Esophagus squamous epithelium (tissue), 4 donors: ENCODE measurements at regions not wholly inside any gene's neighbourhood (a gene's known extent, or its start where the extent isn't known, plus 50 kb on each side); places are given as distances from the start of the nearest gene placed in this dataset.

Experiments
- POLR2A ChIP-seq, 4 donors: fragments of 450-650 bp; IDR thresholded peaks; one replicate each; pipeline ENCODE4 v1.6.1; 2017; ENCODE audit warnings: antibody characterized with exemption in 4 of 4, mild to moderate bottlenecking in 4 of 4, moderate library complexity in 3 of 4
- TF ChIP-seq, protein P1 (sequence below), 6 experiments: fragments of 450-650 bp in 4 of 6; fragments of 200-600 bp in 2 of 6; sonication (generic) in 2 of 6; IDR thresholded peaks; one replicate each; pipeline ENCODE4 v1.5.1; 2016 to 2019; ENCODE audit warnings: antibody characterized with exemption in 6 of 6, mild to moderate bottlenecking in 4 of 6, moderate library complexity in 4 of 6

DNA sequence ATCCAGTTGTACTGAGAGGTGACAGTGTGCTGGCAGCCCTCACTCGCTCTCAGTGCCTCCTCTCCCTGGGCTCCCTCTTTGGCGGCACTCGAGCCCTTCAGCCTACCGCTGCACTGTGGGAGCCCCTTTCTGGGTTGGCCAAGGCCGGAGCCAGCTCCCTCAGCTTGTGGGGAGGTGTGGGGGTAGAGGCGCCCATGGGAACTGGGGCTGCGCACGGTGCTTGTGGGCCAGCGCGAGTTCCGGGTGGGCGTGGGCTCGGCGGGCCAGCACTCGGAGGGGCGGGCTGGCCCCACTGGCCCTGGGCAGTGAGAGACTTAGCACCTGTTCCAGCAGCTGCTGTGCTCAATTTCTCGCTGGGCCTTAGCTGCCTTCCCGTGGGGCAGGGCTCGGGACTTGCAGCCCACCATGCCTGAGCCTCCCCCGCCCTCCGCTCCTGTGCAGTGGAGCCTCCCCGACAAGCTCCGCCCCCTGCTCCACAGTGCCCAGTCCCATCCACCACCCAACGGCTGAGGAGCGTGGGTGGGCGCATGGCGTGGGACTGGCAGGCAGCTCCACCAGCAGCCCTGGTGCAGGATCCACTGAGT, 342.2 kb upstream of the ZNF608 start:
- no peak for TF ChIP-seq POLR2A (IDR thresholded peaks at IDR 0.05)
- TF ChIP-seq, protein P1, sequence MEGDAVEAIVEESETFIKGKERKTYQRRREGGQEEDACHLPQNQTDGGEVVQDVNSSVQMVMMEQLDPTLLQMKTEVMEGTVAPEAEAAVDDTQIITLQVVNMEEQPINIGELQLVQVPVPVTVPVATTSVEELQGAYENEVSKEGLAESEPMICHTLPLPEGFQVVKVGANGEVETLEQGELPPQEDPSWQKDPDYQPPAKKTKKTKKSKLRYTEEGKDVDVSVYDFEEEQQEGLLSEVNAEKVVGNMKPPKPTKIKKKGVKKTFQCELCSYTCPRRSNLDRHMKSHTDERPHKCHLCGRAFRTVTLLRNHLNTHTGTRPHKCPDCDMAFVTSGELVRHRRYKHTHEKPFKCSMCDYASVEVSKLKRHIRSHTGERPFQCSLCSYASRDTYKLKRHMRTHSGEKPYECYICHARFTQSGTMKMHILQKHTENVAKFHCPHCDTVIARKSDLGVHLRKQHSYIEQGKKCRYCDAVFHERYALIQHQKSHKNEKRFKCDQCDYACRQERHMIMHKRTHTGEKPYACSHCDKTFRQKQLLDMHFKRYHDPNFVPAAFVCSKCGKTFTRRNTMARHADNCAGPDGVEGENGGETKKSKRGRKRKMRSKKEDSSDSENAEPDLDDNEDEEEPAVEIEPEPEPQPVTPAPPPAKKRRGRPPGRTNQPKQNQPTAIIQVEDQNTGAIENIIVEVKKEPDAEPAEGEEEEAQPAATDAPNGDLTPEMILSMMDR (IDR thresholded peaks at IDR 0.05) = no peak
